ENCODE measurements at regions not wholly inside any gene's neighbourhood (a gene's known extent, or its start where the extent isn't known, plus 50 kb on each side); places are given as distances from the start of the nearest gene placed in this dataset.

GRCh38 chr9:27645161-27645840, 72.0 kb upstream of the C9orf72 start:
- Histone ChIP-seq H3K27me3 (replicated peaks; ENCODE audit: control insufficient read depth, insufficient read depth, low read length) (no peaks in the 10 kb centered on the region), H3K36me3 (ENCODE audit: control insufficient read depth, insufficient read depth, low read length) (no peaks in the 10 kb centered on the region), H3K4me1 (no peaks in the 10 kb centered on the region), H3K4me3 (ENCODE audit: low read depth, low read length) (no peak overlapping the region), H3K9me3 (no peaks in the 10 kb centered on the region)
- Mint-ChIP-seq H3K9me3 (ENCODE audit: unreplicated experiment) (no peaks in the 10 kb centered on the region), H3K36me3 (ENCODE audit: insufficient read depth, unreplicated experiment) (no peaks in the 10 kb centered on the region), H3K27ac (ENCODE audit: unreplicated experiment) (no peak overlapping the region), H3K27me3 (ENCODE audit: insufficient read depth, unreplicated experiment) (no peaks in the 10 kb centered on the region), H3K4me1 (ENCODE audit: low read depth, unreplicated experiment) (no peaks in the 10 kb centered on the region), H3K4me3 (ENCODE audit: unreplicated experiment) (no peak overlapping the region)
- BruUV-seq (replicated peaks) = no TSS peak
- CTCF ChIA-PET = no interaction called here
- intact Hi-C loops (cut with micrococcal nuclease; ENCODE audit: unreplicated experiment) = no loop called here
- TF ChIP-seq CTCF (IDR thresholded peaks at IDR 0.05; ENCODE audit: insufficient read depth in 1 of 2, low read depth in 1 of 2, low read length in 1 of 2, severe bottlenecking in 1 of 2, unreplicated experiment in 1 of 2) = no peak
- POLR2A ChIA-PET = no interaction called here
- no peak for DNase-seq

- TF ChIP-seq CTCF (IDR thresholded peaks at IDR 0.05; ENCODE audit: insufficient read depth in 1 of 2, low read depth in 1 of 2, low read length in 1 of 2, severe bottlenecking in 1 of 2, unreplicated experiment in 1 of 2) = no peak
- DNase-seq = no peak
- Mint-ChIP-seq H3K36me3 (ENCODE audit: insufficient read depth, unreplicated experiment) (no peaks in the 10 kb centered on the region), H3K27me3 (ENCODE audit: insufficient read depth, unreplicated experiment) (no peaks in the 10 kb centered on the region), H3K27ac (ENCODE audit: unreplicated experiment) (no peak overlapping the region), H3K9me3 (ENCODE audit: unreplicated experiment) (no peaks in the 10 kb centered on the region), H3K4me3 (ENCODE audit: unreplicated experiment) (no peak overlapping the region), H3K4me1 (ENCODE audit: low read depth, unreplicated experiment) (no peaks in the 10 kb centered on the region)
- Histone ChIP-seq H3K4me3 (ENCODE audit: low read depth, low read length) (no peak overlapping the region), H3K27me3 (replicated peaks; ENCODE audit: control insufficient read depth, insufficient read depth, low read length) (no peaks in the 10 kb centered on the region), H3K9me3 (no peaks in the 10 kb centered on the region), H3K4me1 (no peaks in the 10 kb centered on the region), H3K36me3 (ENCODE audit: control insufficient read depth, insufficient read depth, low read length) (no peaks in the 10 kb centered on the region)
- intact Hi-C loops (cut with micrococcal nuclease; ENCODE audit: unreplicated experiment) = no loop called here
- ChIA-PET POLR2A (no interaction called here), CTCF (interaction anchor here (1.0 kb wide), 1 partner anchor 320 kb away, joined by 3 read pairs; no protein-coding TSS in a partner anchor)
- no TSS peak for BruUV-seq (replicated peaks)
Observed at GRCh38 chr9:27653246-27653645, 80.0 kb upstream of the C9orf72 start.

- Histone ChIP-seq H3K4me3 (ENCODE audit: low read depth, low read length) (no peak overlapping the region), H3K9me3 (no peaks in the 10 kb centered on the region), H3K27me3 (replicated peaks; ENCODE audit: control insufficient read depth, insufficient read depth, low read length) (no peaks in the 10 kb centered on the region), H3K36me3 (ENCODE audit: control insufficient read depth, insufficient read depth, low read length) (no peaks in the 10 kb centered on the region), H3K4me1 (no peaks in the 10 kb centered on the region)
- ChIA-PET CTCF (no interaction called here), POLR2A (no interaction called here)
- intact Hi-C loops (cut with micrococcal nuclease; ENCODE audit: unreplicated experiment) = no loop called here
- Mint-ChIP-seq H3K9me3 (ENCODE audit: unreplicated experiment) (no peaks in the 10 kb centered on the region), H3K4me3 (ENCODE audit: unreplicated experiment) (no peak overlapping the region), H3K27ac (ENCODE audit: unreplicated experiment) (no peak overlapping the region), H3K4me1 (ENCODE audit: low read depth, unreplicated experiment) (no peaks in the 10 kb centered on the region), H3K36me3 (ENCODE audit: insufficient read depth, unreplicated experiment) (no peaks in the 10 kb centered on the region), H3K27me3 (ENCODE audit: insufficient read depth, unreplicated experiment) (no peaks in the 10 kb centered on the region)
- no peak for DNase-seq
- TF ChIP-seq CTCF (IDR thresholded peaks at IDR 0.05; ENCODE audit: insufficient read depth in 1 of 2, low read depth in 1 of 2, low read length in 1 of 2, severe bottlenecking in 1 of 2, unreplicated experiment in 1 of 2) = no peak
- BruUV-seq (replicated peaks) = no TSS peak
Observed at GRCh38 chr9:27653957-27654356, 80.7 kb upstream of the C9orf72 start.
